K562 (cell line): ENCODE measurements at regions not wholly inside any gene's neighbourhood (a gene's known extent, or its start where the extent isn't known, plus 50 kb on each side); places are given as distances from the start of the nearest gene placed in this dataset.

ENCODE experiments used
- ATAC-seq: fragments of 200-7000 bp; cut with Tn5 transposase; 3 replicates; pipeline ENCODE4 v1.9.1; 2020; ENCODE audit warnings: moderate library complexity
- BruUV-seq: library from RNA; stranded (reverse); fragments of 400-500 nt; replicated peaks from 2 replicates; lab custom pipeline; 2021; lab: Mats Ljungman, UMichigan
- CTCF ChIA-PET: fragments of 300-600 bp; formaldehyde crosslinking; extraction: SDS; loops from one replicate; lab custom pipeline; 2021; ENCODE audit warnings: low intra/inter-chr PET ratio; lab: Yijun Ruan, JAX
- POLR2A ChIA-PET: fragments of 300-600, 350-650 bp; sonication (Branson Sonifier 250); formaldehyde crosslinking; extraction: SDS; loops from one replicate; lab custom pipeline; 2021; ENCODE audit warnings: antibody characterized with exemption, inconsistent platforms; lab: Yijun Ruan, JAX
- DNase-seq, 4 experiments: peaks; one replicate each; pipeline versions ENCODE4 v3.0.0 to v3.0.0-alpha.2; 2011 to 2018; ENCODE audit warnings: low spot score in 3 of 4, mixed read lengths in 3 of 4; ENCODE audit errors: extremely low read depth in 1 of 4
- FAIRE-seq: peaks from 2 replicates; lab custom pipeline; 2011; peaks lifted over from hg19 to GRCh38; lab: Jason Lieb, UNC
- H2AFZ ChIP-seq: 2 replicates; pipeline ENCODE4 v1.6.0; 2011; ENCODE audit warnings: low read depth, low read length, control low read depth, inconsistent platforms
- H3K27ac ChIP-seq: fragments of 200-600 bp; 3 replicates; pipeline ENCODE4 v1.8.0; 2011; ENCODE audit warnings: low read depth, mild to moderate bottlenecking, control low read depth, inconsistent platforms, low read length, moderate library complexity, mixed read lengths; ENCODE audit errors: extremely low read depth
- H3K27me3 ChIP-seq, 2 experiments: fragments of 300-600 bp in 1 of 2; 2 replicates in 1 of 2; 3 replicates in 1 of 2; pipeline versions ENCODE4 v1.6.0 to v1.8.0; 2011; ENCODE audit warnings: inconsistent platforms in 2 of 2, low read length in 2 of 2, mild to moderate bottlenecking in 1 of 2, mixed read lengths in 1 of 2, moderate library complexity in 1 of 2; ENCODE audit not compliant: control insufficient read depth in 2 of 2, insufficient read depth in 2 of 2
- H3K36me3 ChIP-seq: fragments of 300-600 bp; 3 replicates; pipeline ENCODE4 v1.8.0; 2011; ENCODE audit warnings: mild to moderate bottlenecking, low read length, inconsistent platforms; ENCODE audit not compliant: control insufficient read depth, insufficient read depth
- H3K4me1 ChIP-seq, 2 experiments: fragments of 200-600 bp in 1 of 2; replicated peaks in 1 of 2; 2 replicates in 1 of 2; 3 replicates in 1 of 2; pipeline versions ENCODE4 v1.5.1 to v1.8.0; 2011; ENCODE audit warnings: inconsistent platforms in 2 of 2, low read length in 2 of 2, mild to moderate bottlenecking in 1 of 2, mixed read lengths in 1 of 2, moderate library complexity in 1 of 2; ENCODE audit not compliant: control insufficient read depth in 2 of 2, insufficient read depth in 2 of 2
- H3K4me2 ChIP-seq: 2 replicates; pipeline ENCODE4 v1.6.1; 2011; ENCODE audit warnings: low read length, control low read depth, inconsistent platforms, mixed read lengths; ENCODE audit not compliant: insufficient read depth
- H3K4me3 ChIP-seq: fragments of 200-600 bp; sonication (generic), shearing (Covaris generic); 2 replicates; pipeline ENCODE4 v1.5.1; 2016; ENCODE audit warnings: control low read depth, inconsistent platforms
- H3K79me2 ChIP-seq: fragments of 200-600 bp; 3 replicates; pipeline ENCODE4 v1.8.0; 2011; ENCODE audit warnings: low read length, inconsistent platforms; ENCODE audit not compliant: control insufficient read depth, insufficient read depth
- H3K9ac ChIP-seq, 2 experiments: 2 replicates each; pipeline versions ENCODE4 v1.6.0 to v1.6.1; 2011; ENCODE audit warnings: low read depth in 2 of 2, low read length in 2 of 2, control low read depth in 1 of 2, inconsistent platforms in 1 of 2, mild to moderate bottlenecking in 1 of 2, mixed read lengths in 1 of 2; ENCODE audit not compliant: insufficient read depth in 1 of 2
- H3K9me1 ChIP-seq: one replicate; pipeline ENCODE4 v1.6.0; 2011; ENCODE audit warnings: inconsistent platforms, mild to moderate bottlenecking, low read length, moderate library complexity; ENCODE audit not compliant: control insufficient read depth, insufficient read depth
- H3K9me3 ChIP-seq: replicated peaks from 2 replicates; pipeline ENCODE4 v1.5.1; 2011; ENCODE audit warnings: low read depth, low read length, inconsistent platforms; ENCODE audit not compliant: control insufficient read depth, insufficient read depth
- H4K20me1 ChIP-seq: replicated peaks from 2 replicates; pipeline ENCODE4 v1.6.1; 2011; ENCODE audit warnings: low read length, inconsistent platforms, mixed read lengths; ENCODE audit not compliant: control insufficient read depth, insufficient read depth
- ARNT ChIP-seq, 2 experiments: fragments of 450-650 bp; IDR thresholded peaks; 2 replicates each; pipeline ENCODE4 v1.6.1; 2016; ENCODE audit warnings: mild to moderate bottlenecking in 1 of 2
- CBX3 ChIP-seq, 2 experiments: IDR thresholded peaks; 1 replicate in 1 of 2; 2 replicates in 1 of 2; pipeline ENCODE4 v1.6.1; 2012; ENCODE audit warnings: inconsistent platforms in 2 of 2, low read length in 2 of 2, borderline replicate concordance in 1 of 2, control low read depth in 1 of 2
- CXXC5 ChIP-seq: fragments of 250-450 bp; sonication (Bioruptor Pico); IDR thresholded peaks from 2 replicates; pipeline ENCODE4 v1.8.0; 2022; ENCODE audit warnings: inconsistent platforms, mild to moderate bottlenecking, moderate library complexity
- DDX20 ChIP-seq: fragments of 450-650 bp; IDR thresholded peaks from 2 replicates; pipeline ENCODE4 v1.6.1; 2016; ENCODE audit warnings: missing genetic modification characterization, low read depth, mild to moderate bottlenecking, missing compliant biosample characterization, moderate library complexity
- HDAC8 ChIP-seq: fragments of 450-650 bp; IDR thresholded peaks from 2 replicates; pipeline ENCODE4 v1.6.1; 2016; ENCODE audit warnings: mild to moderate bottlenecking, missing genetic modification characterization, moderate library complexity, missing compliant biosample characterization
- KDM2B ChIP-seq: fragments of 250-450 bp; sonication (Bioruptor Pico); IDR thresholded peaks from 2 replicates; pipeline ENCODE4 v1.8.0; 2021; ENCODE audit warnings: mild to moderate bottlenecking, moderate library complexity
- MEF2D ChIP-seq: conservative IDR thresholded peaks from 2 replicates; pipeline ENCODE4 v1.6.1; 2016; ENCODE audit warnings: low read depth, missing genetic modification characterization, missing compliant biosample characterization
- MEIS2 ChIP-seq: fragments of 450-650 bp; IDR thresholded peaks from 2 replicates; pipeline ENCODE4 v1.6.1; 2014; ENCODE audit warnings: mild to moderate bottlenecking; ENCODE audit not compliant: partially characterized antibody
- RAD21 ChIP-seq, 2 experiments: fragments of 250-450 bp in 1 of 2; fragments of 450-650 bp in 1 of 2; sonication (Bioruptor Pico) in 1 of 2; formaldehyde crosslinking in 1 of 2; IDR thresholded peaks in 1 of 2; conservative IDR thresholded peaks in 1 of 2; 2 replicates each; pipeline versions ENCODE4 v1.4.0 to v1.8.0; 2020 to 2022; ENCODE audit warnings: mild to moderate bottlenecking in 2 of 2, moderate library complexity in 1 of 2
- SIN3B ChIP-seq: fragments of 450-650 bp; IDR thresholded peaks from 2 replicates; pipeline ENCODE4 v1.6.1; 2017; ENCODE audit warnings: low read depth, mild to moderate bottlenecking, moderate library complexity
- WHSC1 ChIP-seq: IDR thresholded peaks from one replicate; pipeline ENCODE4 v1.6.1; 2012; ENCODE audit warnings: low read length, control low read depth, inconsistent platforms
- ZNF134 ChIP-seq: fragments of 250-450 bp; sonication (Bioruptor Pico); conservative IDR thresholded peaks from 2 replicates; pipeline ENCODE4 v1.4.0; 2020
- ZNF175 ChIP-seq: fragments of 200-800 bp; sonication (Bioruptor generic); IDR thresholded peaks from 2 replicates; pipeline ENCODE4 v1.6.1; 2016; ENCODE audit warnings: low read depth, mild to moderate bottlenecking, missing genetic modification characterization, missing compliant biosample characterization
- ZNF197 ChIP-seq: fragments of 200-800 bp; sonication (Bioruptor generic); IDR thresholded peaks from 2 replicates; pipeline ENCODE4 v1.6.1; 2016; ENCODE audit warnings: low read depth, missing genetic modification characterization, missing compliant biosample characterization
- WGBS: fragments of 100-300 bp; shearing (Covaris generic); methylation state at CpG from one replicate; pipeline ENCODE4 v1.1.6; 2016; ENCODE audit warnings: low coverage, mixed read lengths; ENCODE audit not compliant: insufficient coverage; ENCODE audit errors: missing lambda C conversion rate; 5-methylcytosine and 5-hydroxymethylcytosine counted together
- in situ Hi-C: fragments of 300-500 bp; cut with MboI; formaldehyde crosslinking; loops from 4 replicates; pipeline ENCODE4 v1.15.0; 2018; ENCODE audit warnings: inconsistent platforms, mixed read lengths
- intact Hi-C: fragments of 100-400 bp; cut with micrococcal nuclease; formaldehyde crosslinking; loops from 2 replicates; pipeline ENCODE4 v1.14.2; 2022
- TF ChIP-seq, protein P1 (sequence below): fragments of 450-650 bp; IDR thresholded peaks from 2 replicates; pipeline ENCODE4 v1.6.1; 2016; ENCODE audit warnings: borderline replicate concordance
- TF ChIP-seq, protein P2 (sequence below): IDR thresholded peaks from 2 replicates; pipeline ENCODE4 v1.6.1; 2011; ENCODE audit warnings: borderline replicate concordance, low read depth, mild to moderate bottlenecking, moderate library complexity, low read length; ENCODE audit not compliant: insufficient read depth, poor library complexity, severe bottlenecking
- TF ChIP-seq, protein P3 (sequence below): fragments of 250-450 bp; sonication (Bioruptor Pico); IDR thresholded peaks from 2 replicates; pipeline ENCODE4 v1.8.0; 2021; ENCODE audit warnings: moderate library complexity, mild to moderate bottlenecking, inconsistent platforms
- TF ChIP-seq, protein P4 (sequence below), 3 experiments: IDR thresholded peaks in 2 of 3; conservative IDR thresholded peaks in 1 of 3; 2 replicates each; pipeline ENCODE4 v1.5.1; 2011 to 2012; ENCODE audit warnings: low read length in 3 of 3, mild to moderate bottlenecking in 3 of 3, control low read depth in 2 of 3, improper control_type of control experiment in 1 of 3, inconsistent platforms in 1 of 3, low read depth in 1 of 3, mixed read lengths in 1 of 3, moderate library complexity in 1 of 3; ENCODE audit not compliant: insufficient read depth in 2 of 3

DNA sequence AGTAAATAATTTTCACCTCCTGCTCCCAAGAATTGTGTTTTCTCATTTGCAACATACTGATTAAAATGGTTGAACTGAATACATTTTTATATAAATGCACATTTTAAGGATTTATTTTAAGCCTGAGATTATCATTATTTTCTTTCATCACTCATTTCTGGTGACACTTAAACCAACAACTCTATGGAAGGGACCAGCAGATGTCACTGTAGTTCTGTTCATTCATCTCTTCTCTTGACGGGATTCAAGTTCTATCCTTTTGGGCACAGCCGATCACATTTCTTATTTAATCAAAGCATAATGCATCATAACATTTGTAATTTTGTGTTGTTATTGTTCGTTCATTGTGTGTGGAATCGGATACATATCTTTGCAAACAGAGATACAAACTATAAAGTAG lies 417.9 kb downstream of the HRH4 start:
- H3K27ac ChIP-seq: no peak overlapping the region
- no peak overlapping the region for H3K9ac ChIP-seq
- CTCF ChIA-PET: no interaction called here
- no peaks in the 10 kb centered on the region for H3K36me3 ChIP-seq
- H3K27me3 ChIP-seq: no peaks in the 10 kb centered on the region
- H3K79me2 ChIP-seq: no peaks in the 10 kb centered on the region
- FAIRE-seq (no peak), ATAC-seq (no peak), DNase-seq (peak in 1 of 4 experiments; percentile 28)
- no peak overlapping the region for H3K4me2 ChIP-seq
- no peaks in the 10 kb centered on the region; the same call in 1 of the 2 replicates for H3K9me3 ChIP-seq
- H3K4me1 ChIP-seq: no peaks in the 10 kb centered on the region
- no peak overlapping the region for H2AFZ ChIP-seq
- H3K4me3 ChIP-seq: no peak overlapping the region
- no peaks in the 10 kb centered on the region for H3K9me1 ChIP-seq
- in situ Hi-C loops: no loop called here
- no TSS peak for BruUV-seq
- intact Hi-C loops: loop anchor here (10.0 kb wide), 2 partner anchors 357 to 1017 kb away; no protein-coding TSS in a partner anchor
- POLR2A ChIA-PET: no interaction called here
- 4% methylated on average over 4 of the region's 4 CpGs for WGBS
- H4K20me1 ChIP-seq: no peaks in the 10 kb centered on the region
- TF ChIP-seq KDM2B (CRISPR knock-in tag) (no peak), HDAC8 (tag) (no peak), ZNF175 (CRISPR knock-in tag) (no peak), CXXC5 (CRISPR knock-in tag) (no peak), MEIS2 (peak; percentile 31), MEF2D (tag) (no peak), ZNF134 (CRISPR knock-in tag) (no peak), DDX20 (no peak), ZNF197 (no peak), WHSC1 (no peak), ARNT (IDR thresholded peaks at IDR 0.05) (no peak), SIN3B (no peak), RAD21 (CRISPR knock-in tag; conservative IDR thresholded peaks at IDR 0.05 in 1 of 2, IDR thresholded peaks at IDR 0.05 in 1 of 2) (peak; percentile 57 to 59), CBX3 (IDR thresholded peaks at IDR 0.05; ENCODE audit: borderline replicate concordance in 1 of 2, low read length in 2 of 2) (no peak)
- TF ChIP-seq, protein P1, sequence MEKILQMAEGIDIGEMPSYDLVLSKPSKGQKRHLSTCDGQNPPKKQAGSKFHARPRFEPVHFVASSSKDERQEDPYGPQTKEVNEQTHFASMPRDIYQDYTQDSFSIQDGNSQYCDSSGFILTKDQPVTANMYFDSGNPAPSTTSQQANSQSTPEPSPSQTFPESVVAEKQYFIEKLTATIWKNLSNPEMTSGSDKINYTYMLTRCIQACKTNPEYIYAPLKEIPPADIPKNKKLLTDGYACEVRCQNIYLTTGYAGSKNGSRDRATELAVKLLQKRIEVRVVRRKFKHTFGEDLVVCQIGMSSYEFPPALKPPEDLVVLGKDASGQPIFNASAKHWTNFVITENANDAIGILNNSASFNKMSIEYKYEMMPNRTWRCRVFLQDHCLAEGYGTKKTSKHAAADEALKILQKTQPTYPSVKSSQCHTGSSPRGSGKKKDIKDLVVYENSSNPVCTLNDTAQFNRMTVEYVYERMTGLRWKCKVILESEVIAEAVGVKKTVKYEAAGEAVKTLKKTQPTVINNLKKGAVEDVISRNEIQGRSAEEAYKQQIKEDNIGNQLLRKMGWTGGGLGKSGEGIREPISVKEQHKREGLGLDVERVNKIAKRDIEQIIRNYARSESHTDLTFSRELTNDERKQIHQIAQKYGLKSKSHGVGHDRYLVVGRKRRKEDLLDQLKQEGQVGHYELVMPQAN: no peak
- TF ChIP-seq, protein P2, sequence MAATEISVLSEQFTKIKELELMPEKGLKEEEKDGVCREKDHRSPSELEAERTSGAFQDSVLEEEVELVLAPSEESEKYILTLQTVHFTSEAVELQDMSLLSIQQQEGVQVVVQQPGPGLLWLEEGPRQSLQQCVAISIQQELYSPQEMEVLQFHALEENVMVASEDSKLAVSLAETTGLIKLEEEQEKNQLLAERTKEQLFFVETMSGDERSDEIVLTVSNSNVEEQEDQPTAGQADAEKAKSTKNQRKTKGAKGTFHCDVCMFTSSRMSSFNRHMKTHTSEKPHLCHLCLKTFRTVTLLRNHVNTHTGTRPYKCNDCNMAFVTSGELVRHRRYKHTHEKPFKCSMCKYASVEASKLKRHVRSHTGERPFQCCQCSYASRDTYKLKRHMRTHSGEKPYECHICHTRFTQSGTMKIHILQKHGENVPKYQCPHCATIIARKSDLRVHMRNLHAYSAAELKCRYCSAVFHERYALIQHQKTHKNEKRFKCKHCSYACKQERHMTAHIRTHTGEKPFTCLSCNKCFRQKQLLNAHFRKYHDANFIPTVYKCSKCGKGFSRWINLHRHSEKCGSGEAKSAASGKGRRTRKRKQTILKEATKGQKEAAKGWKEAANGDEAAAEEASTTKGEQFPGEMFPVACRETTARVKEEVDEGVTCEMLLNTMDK: no peak
- TF ChIP-seq, protein P3, sequence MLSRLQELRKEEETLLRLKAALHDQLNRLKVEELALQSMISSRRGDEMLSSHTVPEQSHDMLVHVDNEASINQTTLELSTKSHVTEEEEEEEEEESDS: no peak
- TF ChIP-seq, protein P4, sequence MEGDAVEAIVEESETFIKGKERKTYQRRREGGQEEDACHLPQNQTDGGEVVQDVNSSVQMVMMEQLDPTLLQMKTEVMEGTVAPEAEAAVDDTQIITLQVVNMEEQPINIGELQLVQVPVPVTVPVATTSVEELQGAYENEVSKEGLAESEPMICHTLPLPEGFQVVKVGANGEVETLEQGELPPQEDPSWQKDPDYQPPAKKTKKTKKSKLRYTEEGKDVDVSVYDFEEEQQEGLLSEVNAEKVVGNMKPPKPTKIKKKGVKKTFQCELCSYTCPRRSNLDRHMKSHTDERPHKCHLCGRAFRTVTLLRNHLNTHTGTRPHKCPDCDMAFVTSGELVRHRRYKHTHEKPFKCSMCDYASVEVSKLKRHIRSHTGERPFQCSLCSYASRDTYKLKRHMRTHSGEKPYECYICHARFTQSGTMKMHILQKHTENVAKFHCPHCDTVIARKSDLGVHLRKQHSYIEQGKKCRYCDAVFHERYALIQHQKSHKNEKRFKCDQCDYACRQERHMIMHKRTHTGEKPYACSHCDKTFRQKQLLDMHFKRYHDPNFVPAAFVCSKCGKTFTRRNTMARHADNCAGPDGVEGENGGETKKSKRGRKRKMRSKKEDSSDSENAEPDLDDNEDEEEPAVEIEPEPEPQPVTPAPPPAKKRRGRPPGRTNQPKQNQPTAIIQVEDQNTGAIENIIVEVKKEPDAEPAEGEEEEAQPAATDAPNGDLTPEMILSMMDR (IDR thresholded peaks at IDR 0.05 in 2 of 3, conservative IDR thresholded peaks at IDR 0.05 in 1 of 3; ENCODE audit: insufficient read depth in 2 of 3, low read depth in 1 of 3, low read length in 3 of 3): peak in 2 of 3 experiments; percentile 35 to 36; a peak in 1 of 6 replicates
